ENCODE measurements at regions not wholly inside any gene's neighbourhood (a gene's known extent, or its start where the extent isn't known, plus 50 kb on each side); places are given as distances from the start of the nearest gene placed in this dataset.

DNA sequence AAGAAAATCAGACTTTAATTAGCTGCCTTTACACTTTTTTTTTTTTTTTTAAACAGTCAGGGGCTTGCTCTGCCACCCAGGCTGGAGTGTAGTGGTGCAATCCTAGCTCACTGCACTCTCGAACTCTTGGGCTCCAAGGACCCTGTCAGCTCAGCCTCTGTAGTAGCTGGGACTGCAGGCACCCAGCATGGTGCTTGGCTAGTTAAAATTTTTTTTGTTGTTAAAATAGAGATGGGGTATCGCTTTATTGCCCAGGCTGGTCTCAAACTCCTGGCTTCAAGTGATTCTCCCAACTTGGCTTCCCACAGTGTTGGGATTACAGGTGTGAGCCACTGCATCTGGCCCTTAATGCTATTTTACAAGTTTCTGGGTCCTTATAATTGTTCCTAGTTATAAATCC, 359.1 kb downstream of the SPRY1 start:
- Histone ChIP-seq H2AFZ (ENCODE audit: low read length) (no peak overlapping the region), H3K79me2 (ENCODE audit: insufficient read depth, low read depth, low read length) (no peaks in the 10 kb centered on the region), H3K9me3 (ENCODE audit: low read length) (no peaks in the 10 kb centered on the region), H3K4me1 (ENCODE audit: insufficient read depth, low read length, poor library complexity, severe bottlenecking) (no peaks in the 10 kb centered on the region), H3K4me3 (ENCODE audit: low read depth, low read length, poor library complexity, severe bottlenecking) (no peak overlapping the region), H4K20me1 (ENCODE audit: insufficient read depth, low read length) (no peaks in the 10 kb centered on the region), H3K9me2 (ENCODE audit: insufficient read depth, low read length) (no peaks in the 10 kb centered on the region), H3K36me3 (ENCODE audit: insufficient read depth, low read length) (no peaks in the 10 kb centered on the region), H3K27ac (ENCODE audit: low read depth, low read length, poor library complexity, severe bottlenecking) (no peak overlapping the region), H3K4me2 (ENCODE audit: low read length) (no peak overlapping the region)
- intact Hi-C loops (cut with micrococcal nuclease; ENCODE audit: unreplicated experiment): no loop called here
- no peak for TF ChIP-seq EZH2phosphoT487 (IDR thresholded peaks at IDR 0.05; ENCODE audit: borderline replicate concordance, low read depth, low read length)
- TF ChIP-seq, protein P1, sequence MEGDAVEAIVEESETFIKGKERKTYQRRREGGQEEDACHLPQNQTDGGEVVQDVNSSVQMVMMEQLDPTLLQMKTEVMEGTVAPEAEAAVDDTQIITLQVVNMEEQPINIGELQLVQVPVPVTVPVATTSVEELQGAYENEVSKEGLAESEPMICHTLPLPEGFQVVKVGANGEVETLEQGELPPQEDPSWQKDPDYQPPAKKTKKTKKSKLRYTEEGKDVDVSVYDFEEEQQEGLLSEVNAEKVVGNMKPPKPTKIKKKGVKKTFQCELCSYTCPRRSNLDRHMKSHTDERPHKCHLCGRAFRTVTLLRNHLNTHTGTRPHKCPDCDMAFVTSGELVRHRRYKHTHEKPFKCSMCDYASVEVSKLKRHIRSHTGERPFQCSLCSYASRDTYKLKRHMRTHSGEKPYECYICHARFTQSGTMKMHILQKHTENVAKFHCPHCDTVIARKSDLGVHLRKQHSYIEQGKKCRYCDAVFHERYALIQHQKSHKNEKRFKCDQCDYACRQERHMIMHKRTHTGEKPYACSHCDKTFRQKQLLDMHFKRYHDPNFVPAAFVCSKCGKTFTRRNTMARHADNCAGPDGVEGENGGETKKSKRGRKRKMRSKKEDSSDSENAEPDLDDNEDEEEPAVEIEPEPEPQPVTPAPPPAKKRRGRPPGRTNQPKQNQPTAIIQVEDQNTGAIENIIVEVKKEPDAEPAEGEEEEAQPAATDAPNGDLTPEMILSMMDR (conservative IDR thresholded peaks at IDR 0.05; ENCODE audit: low read length): no peak
- ChIA-PET POLR2A (interaction anchor here (0.6 to 0.7 kb wide), 4 partner anchors 21 to 315 kb away, joined by 3 to 4 read pairs (median 3); no protein-coding TSS in a partner anchor), CTCF (ENCODE audit: unreplicated experiment) (no interaction called here)
- no peak for DNase-seq (ENCODE audit: low spot score)
- BruUV-seq (replicated peaks): no TSS peak

DNA sequence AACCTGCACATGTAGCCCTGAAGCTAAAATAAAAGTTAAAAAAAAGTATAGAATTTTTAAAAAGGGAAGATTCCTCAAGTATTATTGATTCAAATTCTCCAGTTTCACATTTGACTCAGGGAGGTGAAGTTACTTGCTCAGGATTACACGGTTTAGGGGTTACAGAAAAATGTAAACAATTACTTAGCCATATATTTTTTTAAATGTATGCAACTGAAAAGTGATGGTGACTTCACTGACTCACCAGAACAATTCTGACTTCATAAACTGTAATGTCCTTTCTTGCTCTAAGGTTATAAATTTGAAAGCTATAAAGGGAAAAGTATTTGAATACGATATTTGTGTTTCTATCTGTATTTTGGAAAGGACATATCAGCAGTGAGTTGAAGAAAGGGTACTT, 371.2 kb downstream of the SPRY1 start:
- H3K9me2 ChIP-seq (ENCODE audit: insufficient read depth, low read length): no peaks in the 10 kb centered on the region
- ChIA-PET CTCF (ENCODE audit: unreplicated experiment) (no interaction called here), POLR2A (no interaction called here)
- TF ChIP-seq, protein P1 (conservative IDR thresholded peaks at IDR 0.05; ENCODE audit: low read length): no peak
- no peak for TF ChIP-seq EZH2phosphoT487 (IDR thresholded peaks at IDR 0.05; ENCODE audit: borderline replicate concordance, low read depth, low read length)
- no peak overlapping the region for H3K4me3 ChIP-seq (ENCODE audit: low read depth, low read length, poor library complexity, severe bottlenecking)
- H3K4me2 ChIP-seq (ENCODE audit: low read length): no peak overlapping the region
- H2AFZ ChIP-seq (ENCODE audit: low read length): no peak overlapping the region
- BruUV-seq (replicated peaks): no TSS peak
- intact Hi-C loops (cut with micrococcal nuclease; ENCODE audit: unreplicated experiment): no loop called here
- no peaks in the 10 kb centered on the region for H3K36me3 ChIP-seq (ENCODE audit: insufficient read depth, low read length)
- no peaks in the 10 kb centered on the region for H3K79me2 ChIP-seq (ENCODE audit: insufficient read depth, low read depth, low read length)
- no peak overlapping the region for H3K27ac ChIP-seq (ENCODE audit: low read depth, low read length, poor library complexity, severe bottlenecking)
- no peaks in the 10 kb centered on the region for H4K20me1 ChIP-seq (ENCODE audit: insufficient read depth, low read length)
- H3K9me3 ChIP-seq (ENCODE audit: low read length): no peaks in the 10 kb centered on the region
- DNase-seq (ENCODE audit: low spot score): no peak
- H3K4me1 ChIP-seq (ENCODE audit: insufficient read depth, low read length, poor library complexity, severe bottlenecking): no peaks in the 10 kb centered on the region

DNA sequence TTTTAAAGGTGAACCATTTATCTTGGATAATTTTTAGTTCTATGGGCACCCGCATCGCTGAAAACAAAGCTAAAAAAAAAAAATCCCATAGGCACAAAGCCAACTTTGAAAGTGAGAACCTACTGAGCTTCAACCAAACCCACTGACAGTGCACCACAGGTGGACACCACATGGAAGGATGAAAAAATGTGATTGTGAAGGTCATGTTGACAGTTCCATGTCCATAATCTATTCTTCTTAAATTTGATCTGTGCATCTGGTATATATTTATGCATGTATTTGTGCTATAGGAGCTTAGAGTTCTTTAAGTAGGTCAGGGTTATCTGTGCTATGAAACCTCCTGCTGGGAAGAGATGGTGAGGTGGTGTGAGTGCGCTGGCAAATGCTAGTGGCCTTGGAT, 374.3 kb downstream of the SPRY1 start:
- no peaks in the 10 kb centered on the region for H4K20me1 ChIP-seq (ENCODE audit: insufficient read depth, low read length)
- H3K9me3 ChIP-seq (ENCODE audit: low read length): no peaks in the 10 kb centered on the region
- no peak overlapping the region for H2AFZ ChIP-seq (ENCODE audit: low read length)
- no peaks in the 10 kb centered on the region for H3K79me2 ChIP-seq (ENCODE audit: insufficient read depth, low read depth, low read length)
- no peak overlapping the region for H3K4me3 ChIP-seq (ENCODE audit: low read depth, low read length, poor library complexity, severe bottlenecking)
- no peak for DNase-seq (ENCODE audit: low spot score)
- H3K9me2 ChIP-seq (ENCODE audit: insufficient read depth, low read length): no peaks in the 10 kb centered on the region
- H3K27ac ChIP-seq (ENCODE audit: low read depth, low read length, poor library complexity, severe bottlenecking): no peak overlapping the region
- no TSS peak for BruUV-seq (replicated peaks)
- intact Hi-C loops (cut with micrococcal nuclease; ENCODE audit: unreplicated experiment): loop anchor here (5.0 kb wide), 1 partner anchor 341 kb away; no protein-coding TSS in a partner anchor
- TF ChIP-seq, protein P1 (conservative IDR thresholded peaks at IDR 0.05; ENCODE audit: low read length): no peak
- TF ChIP-seq EZH2phosphoT487 (IDR thresholded peaks at IDR 0.05; ENCODE audit: borderline replicate concordance, low read depth, low read length): no peak
- ChIA-PET CTCF (ENCODE audit: unreplicated experiment) (no interaction called here), POLR2A (interaction anchor here (0.7 kb wide), 2 partner anchors 493 to 995 kb away, joined by 3 read pairs; no protein-coding TSS in a partner anchor)
- H3K36me3 ChIP-seq (ENCODE audit: insufficient read depth, low read length): no peaks in the 10 kb centered on the region
- peaks cover 2% of the 10 kb centered on the region for H3K4me1 ChIP-seq (ENCODE audit: insufficient read depth, low read length, poor library complexity, severe bottlenecking)
- H3K4me2 ChIP-seq (ENCODE audit: low read length): no peak overlapping the region

All from OCI-LY7 (cell line).